ENCODE measurements at regions not wholly inside any gene's neighbourhood (a gene's known extent, or its start where the extent isn't known, plus 50 kb on each side); places are given as distances from the start of the nearest gene placed in this dataset.
"Not testable (repeated sequence)": the region's sequence is repeated elsewhere in the genome, so short reads cannot be mapped to it uniquely, and the experiment has no call there.

DNA sequence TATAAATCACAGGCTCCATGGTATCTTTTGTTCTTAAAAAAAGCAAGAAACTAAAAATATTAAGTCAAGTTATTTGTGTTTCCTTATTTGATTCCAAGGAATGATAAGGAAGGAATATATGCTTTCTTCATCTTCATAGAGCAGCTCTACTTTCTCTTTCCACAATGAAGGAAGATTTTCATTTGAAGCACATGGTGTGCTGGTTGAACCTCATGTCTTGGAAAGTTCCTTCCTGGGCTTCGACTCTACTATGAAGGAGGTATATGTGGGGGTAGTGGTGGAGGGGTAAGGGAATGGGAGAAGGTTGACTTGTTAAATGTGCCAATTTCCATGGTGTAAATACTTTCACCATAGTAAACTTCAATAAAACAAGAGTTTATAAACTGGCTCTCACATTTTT, 698.0 kb downstream of the CETN3 start:
- no peak for DNase-seq

DNA sequence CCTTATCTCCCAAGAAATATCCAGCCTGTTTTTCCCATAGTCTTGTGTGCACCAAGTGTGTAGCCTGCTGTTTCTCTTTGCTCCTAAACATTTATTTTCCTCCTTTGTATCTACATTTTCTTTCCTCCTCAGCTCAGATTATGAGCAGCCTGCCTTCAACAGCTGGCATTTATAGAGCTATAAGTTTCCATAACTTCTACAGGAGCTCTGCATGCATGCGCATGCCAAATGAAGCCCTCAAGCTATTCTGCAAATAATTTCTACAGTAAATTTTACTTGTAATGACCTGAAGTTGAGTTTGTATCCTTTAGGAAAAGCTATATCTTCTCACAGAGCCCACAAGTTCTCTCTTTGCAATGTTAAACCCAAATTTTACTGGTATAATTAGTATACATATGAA, 699.5 kb downstream of the CETN3 start:
- no peak for DNase-seq

DNA sequence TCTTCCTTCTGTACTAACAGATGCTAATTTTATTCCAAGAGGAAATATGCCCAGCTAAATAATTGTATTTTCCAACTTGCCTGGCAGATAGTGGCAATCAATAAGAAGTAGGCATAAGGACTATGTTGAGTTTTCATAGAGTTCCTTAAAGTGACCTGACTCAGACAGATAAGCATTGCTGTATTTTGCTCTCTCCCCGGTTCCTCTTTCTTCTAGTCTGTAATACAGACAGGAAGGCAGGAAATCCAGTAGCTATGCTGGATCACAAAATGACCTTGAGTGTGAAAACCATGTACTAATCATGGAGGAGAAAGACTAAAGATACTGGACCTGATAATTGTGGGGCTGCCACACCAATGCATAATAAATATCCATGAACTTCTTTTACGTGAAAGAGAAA, 701.7 kb downstream of the CETN3 start:
- no peak for DNase-seq

DNA sequence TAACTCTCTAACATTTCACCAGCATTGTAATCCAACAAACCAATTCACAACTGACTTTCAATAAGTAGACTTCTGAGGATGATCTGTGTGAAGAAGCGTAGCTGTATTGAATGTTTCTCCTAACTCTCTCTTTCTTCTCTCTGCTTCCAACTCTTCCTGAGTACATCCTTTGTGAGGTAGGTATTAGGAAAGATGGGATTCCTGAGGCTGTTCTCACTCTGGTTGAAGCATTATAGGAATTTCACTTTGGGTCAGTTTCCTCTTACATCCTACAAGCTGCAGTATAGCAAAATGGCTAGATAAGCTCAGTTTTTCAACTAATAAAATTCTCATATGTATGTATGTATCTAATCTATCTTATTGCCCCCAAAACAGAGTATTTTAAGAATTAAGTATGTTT, 702.8 kb downstream of the CETN3 start:
- no peak for DNase-seq

DNA sequence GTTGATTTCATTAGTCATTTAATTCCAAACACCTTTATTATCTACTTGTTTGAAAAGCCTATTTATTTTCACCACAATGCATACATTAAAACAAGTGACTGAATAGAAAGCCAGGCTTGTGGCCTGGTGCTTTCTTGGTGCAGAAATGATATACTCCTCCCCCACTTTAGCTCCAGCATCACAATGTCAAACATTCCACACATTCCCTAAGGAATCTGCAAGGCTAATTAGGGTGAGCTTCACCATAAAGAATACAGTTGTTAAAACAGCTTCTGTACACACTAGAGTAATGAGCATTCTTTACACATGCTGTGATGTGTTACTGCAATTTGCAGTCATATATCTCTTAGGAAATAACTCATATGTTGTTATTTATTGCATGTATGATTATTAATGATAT, 705.7 kb downstream of the CETN3 start:
- no peak for DNase-seq

DNA sequence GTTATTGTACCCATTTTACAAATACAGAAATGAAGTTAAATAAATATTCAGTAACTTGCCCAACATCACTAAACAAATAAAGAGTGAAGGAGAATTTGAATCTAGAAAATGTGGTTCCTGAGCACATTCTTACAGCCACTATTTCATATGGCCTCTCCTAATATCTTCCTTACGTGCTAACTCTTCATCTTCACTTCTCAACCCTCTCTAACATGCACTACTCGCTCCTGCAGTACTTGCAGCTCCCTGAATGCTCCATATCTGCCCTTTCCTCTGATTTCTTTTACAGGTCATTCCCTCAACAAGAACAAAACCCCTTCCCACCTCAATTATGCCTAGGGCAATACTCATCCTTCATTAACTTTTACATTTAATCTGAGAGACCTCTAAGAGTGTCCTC, 711.5 kb downstream of the CETN3 start:
- DNase-seq: no peak

DNA sequence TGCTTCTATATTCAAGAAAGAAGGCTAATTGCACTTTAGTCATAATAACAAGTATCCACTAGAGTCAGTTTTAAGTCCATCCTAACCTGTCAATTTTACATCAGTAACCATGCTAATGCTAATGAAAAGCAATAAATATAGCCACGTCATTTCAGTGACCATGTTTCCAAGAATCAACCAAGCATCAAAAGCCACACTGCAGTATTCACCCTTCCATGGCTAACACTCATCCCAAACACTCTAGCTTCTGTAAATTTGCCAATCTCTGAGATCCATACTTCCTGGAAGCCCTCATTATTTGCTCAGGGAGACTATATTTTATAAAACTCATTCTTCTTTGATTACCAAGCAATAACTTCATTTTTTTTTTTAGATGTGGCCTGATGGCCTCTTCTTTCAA, 712.0 kb downstream of the CETN3 start:
- DNase-seq: no peak

DNA sequence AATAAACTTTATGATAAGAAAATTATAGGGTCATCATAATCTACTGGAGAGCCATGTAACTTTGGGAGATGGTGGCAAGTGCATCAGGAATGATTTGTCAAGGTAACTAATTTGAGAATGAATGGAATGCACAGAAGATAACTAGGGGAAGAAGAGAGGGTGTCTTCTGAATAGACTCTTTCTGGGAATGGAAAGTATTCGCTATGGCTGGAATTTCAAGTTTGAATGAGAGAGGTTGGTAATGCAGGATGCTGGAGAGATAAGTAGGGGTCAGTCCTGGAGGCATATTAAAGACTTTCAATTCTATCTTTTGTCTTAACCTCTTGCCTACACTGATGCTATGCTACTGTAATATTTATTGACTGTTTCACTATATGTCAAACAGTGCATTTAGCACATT, 714.2 kb downstream of the CETN3 start:
- DNase-seq: no peak

DNA sequence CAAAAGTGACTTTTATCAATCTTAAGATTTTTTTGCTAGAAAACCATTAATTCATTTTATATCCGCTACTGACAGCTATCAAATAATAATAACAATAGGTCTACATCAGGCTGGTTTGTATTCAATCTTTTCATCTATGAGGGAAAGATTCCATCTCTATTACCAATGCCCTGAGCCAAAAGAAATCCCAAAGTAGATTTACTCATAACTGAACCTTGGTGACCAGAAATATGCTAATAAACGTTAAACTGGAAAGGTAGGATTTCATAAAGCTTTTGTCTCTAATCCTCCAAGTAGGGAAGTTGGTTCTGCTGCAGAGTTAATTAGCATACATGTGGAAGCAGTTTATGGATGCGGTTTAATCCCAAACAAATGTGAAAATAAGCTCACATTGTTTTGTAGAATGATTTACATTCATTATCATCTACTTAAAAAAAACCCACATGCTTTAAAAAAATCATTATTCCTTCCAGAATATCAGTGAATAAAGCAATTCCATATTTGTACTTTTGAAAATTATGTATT, 715.5 kb downstream of the CETN3 start:
- DNase-seq: no peak

DNA sequence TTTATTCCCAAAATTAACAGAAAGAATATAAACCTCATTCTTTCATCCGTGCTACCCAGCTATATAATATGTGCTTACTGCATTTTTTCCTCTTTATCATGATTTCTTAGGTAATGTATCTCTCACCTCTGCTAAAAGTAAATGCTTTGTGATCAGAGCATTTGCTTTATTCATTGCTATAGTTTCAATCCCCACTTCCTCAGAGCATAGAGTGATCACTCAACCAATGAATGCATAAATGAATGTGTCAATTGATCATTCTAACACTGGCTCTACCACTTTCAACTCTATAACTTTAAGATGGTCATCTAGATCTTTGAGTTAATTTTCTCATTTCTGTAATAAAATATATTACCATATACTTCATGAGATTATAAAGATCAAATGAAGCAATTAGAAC, 719.2 kb downstream of the CETN3 start:
- no peak for DNase-seq

DNA sequence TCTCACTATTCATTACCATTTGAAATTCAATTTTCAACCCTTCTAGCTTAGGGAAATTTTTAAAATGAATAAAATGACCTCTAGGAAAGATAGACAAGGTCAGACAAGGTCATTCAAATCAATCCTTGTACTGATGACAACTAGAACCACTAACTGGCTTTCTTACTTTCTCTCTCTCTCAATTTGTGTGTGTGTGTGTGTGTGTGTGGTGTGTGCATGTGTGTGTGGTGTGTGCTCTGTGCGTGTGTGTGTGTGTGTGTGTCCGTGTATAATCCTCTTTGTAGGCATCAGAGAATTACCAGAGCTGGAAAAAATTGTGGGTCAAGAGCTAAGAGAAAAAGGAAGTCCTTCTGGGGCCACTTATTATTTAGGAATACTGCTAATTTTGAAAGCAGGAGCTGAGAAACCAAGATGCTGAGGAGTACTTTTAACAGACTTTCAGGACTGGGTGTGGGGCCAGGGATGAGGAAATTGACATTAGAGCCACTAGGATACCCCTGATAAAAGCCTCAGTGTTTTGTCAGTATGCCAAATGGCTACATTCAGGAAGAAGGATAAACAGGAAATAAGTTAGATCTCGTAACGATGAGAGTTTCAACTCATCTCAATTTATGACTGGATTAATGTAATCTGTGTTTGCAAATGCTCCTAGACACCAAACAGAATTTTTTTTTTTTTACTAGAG, 723.3 kb downstream of the CETN3 start:
- DNase-seq: no peak

DNA sequence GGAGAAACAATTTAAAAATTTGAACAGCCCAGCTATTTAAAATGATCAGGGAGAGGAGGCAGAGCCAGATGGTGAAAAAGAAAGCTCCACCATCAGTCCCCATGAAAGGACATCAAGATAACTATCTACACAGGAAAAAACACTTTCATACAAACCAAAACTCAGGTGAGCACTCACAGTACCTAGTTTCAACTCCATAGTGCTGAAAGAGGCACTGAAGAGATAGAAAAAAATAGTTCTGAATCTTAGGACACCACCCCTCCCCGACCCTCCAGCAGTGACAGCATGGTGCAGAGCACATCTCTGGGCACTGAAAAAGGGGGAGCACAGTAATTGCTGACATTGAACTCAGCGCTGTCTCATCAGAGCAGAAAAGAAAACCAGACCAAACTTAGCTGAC, 732.9 kb downstream of the CETN3 start:
- DNase-seq: no peak

DNA sequence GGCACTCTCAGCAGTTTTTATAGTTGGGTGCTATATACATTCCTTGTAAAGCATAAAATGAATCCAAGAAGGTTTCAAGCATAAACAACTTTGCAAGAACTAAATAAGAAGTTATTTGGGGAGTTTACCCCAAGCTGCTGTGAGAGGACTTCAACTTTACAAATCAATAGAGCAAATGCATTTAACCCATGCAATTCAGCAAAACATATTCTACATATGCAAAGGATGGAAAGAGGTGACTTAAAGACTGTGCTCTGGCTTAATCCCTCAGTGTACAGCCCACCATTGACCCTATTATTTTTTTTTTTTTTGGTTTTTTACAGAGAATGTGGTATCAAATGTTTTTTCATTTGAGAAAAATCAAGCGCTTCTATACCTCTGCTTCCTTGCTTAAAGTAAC, 736.5 kb downstream of the CETN3 start:
- DNase-seq: no peak

DNA sequence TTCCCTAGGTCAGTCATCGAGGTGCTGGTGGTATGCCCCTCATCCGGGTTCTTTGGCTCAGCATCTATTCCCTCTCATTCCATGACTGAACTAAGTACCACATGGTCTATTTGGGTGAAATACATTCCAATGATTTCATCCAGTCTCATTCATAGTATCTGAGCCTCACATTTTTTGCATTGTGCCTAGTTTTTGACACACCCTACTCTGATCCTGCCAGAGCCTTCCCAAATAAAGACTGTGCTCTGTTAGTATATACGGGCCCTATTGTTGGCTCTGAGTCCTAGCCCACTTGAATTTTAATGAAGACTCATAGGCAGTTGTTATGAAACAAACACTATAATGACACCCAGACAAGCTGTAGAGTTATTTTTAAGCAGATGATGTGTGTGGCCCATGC, 740.7 kb downstream of the CETN3 start:
- no peak for DNase-seq

DNA sequence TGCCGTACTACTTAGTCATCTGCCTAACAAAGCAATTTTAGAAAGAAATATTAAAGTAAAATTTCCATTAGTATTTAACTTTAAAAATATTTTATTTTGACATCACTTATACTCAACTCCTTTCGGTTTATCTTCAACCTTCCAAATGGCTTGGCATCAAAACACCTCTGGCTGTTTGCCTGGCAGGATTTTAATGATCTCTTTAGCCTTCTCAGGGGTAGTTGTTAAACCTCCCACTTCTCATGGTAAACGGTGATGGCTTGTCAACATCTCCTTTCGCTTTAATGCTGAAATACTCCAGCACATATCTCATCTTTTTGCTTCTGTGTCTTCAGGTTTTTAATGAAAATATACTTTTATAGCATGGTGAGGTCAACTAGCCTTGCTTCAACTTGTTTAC, 747.1 kb downstream of the CETN3 start:
- DNase-seq: no peak

DNA sequence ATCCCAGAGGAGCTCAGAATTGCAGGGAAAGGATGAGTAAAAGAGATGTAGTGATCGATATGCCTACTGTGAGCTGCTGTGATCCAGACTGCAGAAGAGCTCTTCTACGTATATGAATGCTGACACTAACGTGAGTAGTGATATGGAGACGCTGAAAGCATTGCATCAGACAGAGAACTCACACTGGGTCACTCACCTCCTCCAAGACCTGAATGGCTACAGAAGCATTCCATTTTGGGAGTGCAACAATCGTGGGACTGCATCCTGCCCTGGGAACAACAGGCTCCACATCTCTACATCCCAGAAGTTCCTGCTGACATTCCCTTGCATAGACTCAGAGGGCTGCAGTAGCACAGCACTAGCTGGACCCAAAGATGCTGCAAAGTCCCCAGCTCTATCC, 755.9 kb upstream of the MEF2C start:
- no peak for DNase-seq

DNA sequence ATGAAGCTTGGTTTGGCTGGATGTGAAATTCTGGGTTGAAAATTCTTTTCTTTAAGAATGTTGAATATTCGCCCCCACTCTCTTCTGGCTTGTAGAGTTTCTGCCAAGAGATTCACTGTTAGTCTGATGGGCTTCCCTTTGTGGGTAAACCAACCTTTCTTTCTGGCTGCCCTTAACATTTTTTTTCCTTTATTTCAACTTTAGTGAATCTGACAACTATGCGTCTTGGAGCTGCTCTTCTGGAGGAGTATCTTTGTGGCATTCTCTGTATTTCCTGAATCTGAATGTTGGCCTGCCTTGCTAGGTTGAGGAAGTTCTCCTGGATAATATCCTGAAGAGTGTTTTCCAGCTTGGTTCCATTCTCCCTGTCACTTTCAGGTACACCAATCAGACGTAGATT, 751.2 kb upstream of the MEF2C start:
- DNase-seq: not testable (repeated sequence)

DNA sequence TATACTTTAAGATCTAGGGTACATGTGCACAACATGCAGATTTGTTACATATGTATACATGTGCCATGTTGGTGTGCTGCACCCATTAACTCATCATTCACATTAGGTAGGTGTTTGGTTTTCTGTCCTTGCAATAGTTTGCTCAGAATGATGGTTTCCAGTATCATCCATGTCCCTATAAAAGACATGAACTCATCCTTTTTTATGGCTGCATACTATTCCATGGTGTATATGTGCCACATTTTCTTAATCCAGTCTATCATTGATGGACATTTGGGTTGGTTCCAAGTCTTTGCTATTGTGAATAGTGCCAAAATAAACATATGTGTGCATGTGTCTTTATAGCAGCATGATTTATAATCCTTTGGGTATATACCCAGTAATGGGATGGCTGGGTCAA, 747.1 kb upstream of the MEF2C start:
- not testable (repeated sequence) for DNase-seq

DNA sequence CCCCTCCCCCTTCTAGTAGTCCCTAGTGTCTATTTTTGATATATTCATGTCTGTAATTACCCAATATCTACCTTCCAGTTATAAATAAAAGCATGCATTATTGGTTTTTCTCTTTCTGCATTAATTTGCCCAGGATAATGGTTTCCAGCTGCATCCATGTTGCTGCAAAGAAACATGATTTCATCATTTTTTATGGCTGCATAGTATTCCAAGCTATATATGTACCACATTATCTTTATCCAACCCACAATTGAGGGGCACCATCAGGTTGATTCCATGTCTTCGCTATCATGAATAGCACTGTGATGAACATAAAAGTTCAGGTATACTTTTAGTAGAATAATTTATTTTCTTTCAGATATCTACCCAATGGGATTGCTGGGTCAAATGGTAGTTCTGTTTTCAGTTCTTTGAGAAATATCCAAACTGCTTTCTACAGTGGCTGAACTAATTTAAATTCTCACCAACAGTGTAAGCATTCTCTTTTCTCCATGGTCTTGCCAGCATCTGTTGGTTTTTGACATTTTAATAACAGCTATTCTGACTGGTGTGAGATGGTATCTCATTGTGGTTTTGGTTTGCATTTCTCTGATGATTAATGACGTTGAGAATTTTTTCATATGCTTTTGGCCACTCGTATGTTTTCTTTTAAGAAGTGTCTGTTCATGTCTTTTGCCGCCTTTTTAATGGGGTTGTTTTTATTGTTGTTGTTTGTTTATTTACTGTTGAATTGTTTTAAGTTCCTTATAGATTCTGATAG, 746.1 kb upstream of the MEF2C start:
- DNase-seq: no peak

DNA sequence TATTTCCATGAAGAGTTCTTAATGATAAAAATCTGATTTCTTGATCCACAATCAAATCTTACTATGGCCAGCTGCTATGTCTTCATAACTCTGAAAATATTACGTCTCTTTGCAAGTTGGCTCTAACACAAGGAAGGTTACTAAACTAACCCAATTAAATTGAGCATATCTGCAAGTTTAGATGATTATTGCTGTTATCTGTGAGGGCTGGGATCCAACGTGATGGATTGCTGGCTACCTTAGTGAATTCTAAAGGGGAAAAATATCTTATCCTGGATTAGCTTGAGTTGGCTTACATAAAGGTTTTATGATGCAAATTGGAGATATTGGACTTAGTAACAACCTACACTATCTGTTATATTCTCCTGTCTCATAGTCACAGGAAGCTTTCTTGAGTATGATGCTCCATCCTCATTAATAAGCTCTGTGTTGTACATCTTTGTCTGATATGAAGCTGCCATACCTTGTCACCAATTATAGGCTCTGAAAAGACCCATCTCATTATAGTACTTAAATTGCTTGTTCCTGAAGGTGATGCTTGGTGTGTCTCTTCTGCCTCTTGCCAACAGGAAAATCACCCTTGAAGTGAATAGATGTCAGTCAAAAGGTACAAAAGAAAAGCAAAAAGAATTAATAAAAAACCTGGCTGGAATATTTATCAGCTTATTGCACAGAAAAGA, 733.0 kb upstream of the MEF2C start:
- DNase-seq: no peak

DNA sequence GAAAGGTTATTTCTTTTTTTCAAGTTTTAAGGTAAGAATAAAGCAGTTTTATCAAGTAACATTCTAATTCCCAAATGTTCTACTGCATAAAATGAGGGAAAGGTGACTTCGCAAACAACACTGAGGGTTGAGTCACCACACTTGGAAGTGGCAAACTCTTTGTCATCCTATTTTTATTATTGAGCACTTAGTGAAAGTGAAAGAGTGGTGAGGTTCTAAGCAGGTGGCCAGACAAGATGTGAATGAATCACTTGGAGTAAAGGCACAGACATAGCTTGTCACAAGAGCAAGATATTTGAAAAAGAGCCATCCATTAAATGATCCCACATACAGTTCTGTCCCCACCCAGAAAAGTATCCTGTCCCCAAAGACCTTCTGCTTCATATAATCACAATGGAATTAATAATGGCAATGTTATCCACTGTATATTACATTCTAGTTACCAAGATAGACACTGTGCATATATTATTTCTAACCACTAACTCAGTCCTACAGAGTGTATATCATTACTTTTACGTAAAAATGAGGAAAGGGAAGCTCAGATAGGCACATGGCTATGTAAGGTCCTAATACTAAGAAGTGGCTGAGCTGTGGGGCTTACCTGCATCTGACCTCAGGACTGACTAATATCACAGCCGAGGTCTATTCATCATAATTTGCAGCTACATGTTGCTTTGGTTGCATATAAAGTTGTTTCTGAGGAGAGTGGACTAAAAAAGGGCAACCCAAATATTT, 730.4 kb upstream of the MEF2C start:
- DNase-seq: no peak

DNA sequence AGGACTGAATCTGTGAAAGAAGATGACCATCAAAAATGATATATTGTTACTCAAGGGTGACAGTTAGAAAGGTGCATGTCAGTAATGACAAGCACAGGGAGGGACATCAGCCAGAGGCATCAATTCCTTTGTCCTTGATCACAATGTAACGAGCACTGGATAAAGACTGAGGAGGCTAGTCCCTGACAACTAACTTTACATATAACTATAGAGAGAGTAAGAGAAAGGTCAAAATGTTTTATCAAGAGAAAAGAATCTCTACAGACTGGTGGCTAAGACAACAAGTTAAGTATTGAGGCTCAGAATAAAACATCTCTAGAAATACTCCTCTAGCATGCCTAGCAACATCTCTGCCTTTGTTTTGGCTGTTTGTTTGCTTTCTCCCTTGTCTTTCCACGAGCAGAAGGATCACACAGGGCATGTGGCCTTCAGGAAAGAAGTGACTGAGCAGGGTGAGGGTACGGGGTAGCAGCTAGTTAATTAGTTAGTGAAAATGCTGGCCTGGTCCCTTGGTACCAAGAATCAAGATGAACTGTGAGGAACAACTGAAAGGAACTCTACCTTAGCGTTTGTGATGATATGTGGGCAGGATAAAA, 724.1 kb upstream of the MEF2C start:
- DNase-seq: no peak

DNA sequence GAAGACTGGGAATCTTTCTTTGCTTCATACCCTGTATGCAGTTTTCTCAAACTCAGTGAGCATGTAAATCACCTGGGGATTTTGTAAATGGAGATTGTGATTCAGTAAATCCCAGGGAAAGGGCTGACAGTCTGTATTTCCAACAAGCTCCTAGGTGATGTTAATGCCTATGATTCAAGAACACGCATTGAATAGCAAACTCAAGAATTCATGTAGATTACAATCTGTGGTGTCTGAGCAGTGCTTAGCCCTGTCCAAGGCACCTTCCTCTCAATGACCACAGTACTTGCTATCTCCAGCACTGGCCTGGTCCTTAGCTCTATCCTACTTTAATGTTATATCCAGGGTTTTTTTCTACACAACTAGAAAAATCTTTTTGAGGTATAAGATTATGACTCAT, 721.4 kb upstream of the MEF2C start:
- DNase-seq: no peak

Measured in CD4-positive, alpha-beta T cell treated with Interleukin-1 beta for 1 hour (primary cell).